ENCODE measurements at regions not wholly inside any gene's neighbourhood (a gene's known extent, or its start where the extent isn't known, plus 50 kb on each side); places are given as distances from the start of the nearest gene placed in this dataset.

- Histone ChIP-seq H3K9ac (ENCODE audit: low read length) (no peak overlapping the region), H4K8ac (ENCODE audit: low read depth, low read length) (no peak overlapping the region), H2BK120ac (ENCODE audit: insufficient read depth, low read length, poor library complexity) (no peak overlapping the region), H4K12ac (ENCODE audit: low read depth, low read length) (no peak overlapping the region), H3K79me1 (ENCODE audit: low read length) (no peaks in the 10 kb centered on the region), H3K4ac (ENCODE audit: low read depth, low read length) (no peak overlapping the region), H3K18ac (ENCODE audit: low read length) (no peak overlapping the region), H2AFZ (ENCODE audit: insufficient read depth, low read length, poor library complexity) (no peak overlapping the region), H2BK5ac (ENCODE audit: low read depth, low read length, poor library complexity) (no peak overlapping the region), H3K4me3 (ENCODE audit: low read depth, low read length) (no peak overlapping the region), H3K79me2 (ENCODE audit: control insufficient read depth, insufficient read depth, low read length, poor library complexity) (no peaks in the 10 kb centered on the region), H3K4me2 (ENCODE audit: low read length) (no peak overlapping the region), H3K23ac (ENCODE audit: low read length) (no peak overlapping the region), H3K14ac (ENCODE audit: low read length) (no peak overlapping the region), H3K27ac (ENCODE audit: low read depth, low read length) (no peak overlapping the region), H3K36me3 (ENCODE audit: control insufficient read depth in 1 of 2, insufficient read depth in 2 of 2, low read length in 2 of 2) (no peaks in the 10 kb centered on the region), H3K4me1 (ENCODE audit: control insufficient read depth in 1 of 2, insufficient read depth in 2 of 2, low read length in 2 of 2) (no peaks in the 10 kb centered on the region), H4K91ac (ENCODE audit: low read depth, low read length) (no peak overlapping the region), H3K9me3 (ENCODE audit: insufficient read depth, low read depth, low read length) (no peaks in the 10 kb centered on the region), H3K27me3 (ENCODE audit: insufficient read depth, low read length) (no peaks in the 10 kb centered on the region), H2AK5ac (ENCODE audit: low read length) (no peak overlapping the region), H2BK12ac (ENCODE audit: low read length) (no peak overlapping the region)
- no peak for DNase-seq
- WGBS (ENCODE audit: extremely low coverage, insufficient coverage, insufficient read length) = no CpG with 5 or more reads among the region's 9 CpGs
Observed at GRCh38 chr2:15790326-15790725, 150.0 kb upstream of the MYCN start.

- Histone ChIP-seq H4K12ac (ENCODE audit: low read depth, low read length) (no peak overlapping the region), H2AK5ac (ENCODE audit: low read length) (no peak overlapping the region), H2BK5ac (ENCODE audit: low read depth, low read length, poor library complexity) (no peak overlapping the region), H2AFZ (ENCODE audit: insufficient read depth, low read length, poor library complexity) (no peak overlapping the region), H3K4me2 (ENCODE audit: low read length) (no peak overlapping the region), H3K36me3 (ENCODE audit: control insufficient read depth in 1 of 2, insufficient read depth in 2 of 2, low read length in 2 of 2) (no peaks in the 10 kb centered on the region), H3K79me2 (ENCODE audit: control insufficient read depth, insufficient read depth, low read length, poor library complexity) (no peaks in the 10 kb centered on the region), H4K8ac (ENCODE audit: low read depth, low read length) (no peak overlapping the region), H3K9ac (ENCODE audit: low read length) (no peak overlapping the region), H3K23ac (ENCODE audit: low read length) (no peak overlapping the region), H3K79me1 (ENCODE audit: low read length) (no peaks in the 10 kb centered on the region), H2BK120ac (ENCODE audit: insufficient read depth, low read length, poor library complexity) (no peak overlapping the region), H3K4ac (ENCODE audit: low read depth, low read length) (no peak overlapping the region), H3K9me3 (ENCODE audit: insufficient read depth, low read depth, low read length) (no peaks in the 10 kb centered on the region), H3K27me3 (ENCODE audit: insufficient read depth, low read length) (no peaks in the 10 kb centered on the region), H2BK12ac (ENCODE audit: low read length) (no peak overlapping the region), H3K27ac (ENCODE audit: low read depth, low read length) (no peak overlapping the region), H3K18ac (ENCODE audit: low read length) (no peak overlapping the region), H3K14ac (ENCODE audit: low read length) (no peak overlapping the region), H4K91ac (ENCODE audit: low read depth, low read length) (no peak overlapping the region), H3K4me3 (ENCODE audit: low read depth, low read length) (no peak overlapping the region), H3K4me1 (ENCODE audit: control insufficient read depth in 1 of 2, insufficient read depth in 2 of 2, low read length in 2 of 2) (no peaks in the 10 kb centered on the region)
- peak in 1 of 2 donors; percentile 40 for DNase-seq
- no CpG with 5 or more reads among the region's 7 CpGs for WGBS (ENCODE audit: extremely low coverage, insufficient coverage, insufficient read length)
Observed at GRCh38 chr2:15790838-15791237, 149.5 kb upstream of the MYCN start.

- H3K4me1 ChIP-seq (ENCODE audit: control insufficient read depth in 1 of 2, insufficient read depth in 2 of 2, low read length in 2 of 2) = no peaks in the 10 kb centered on the region
- H3K79me1 ChIP-seq (ENCODE audit: low read length) = no peaks in the 10 kb centered on the region
- no peak overlapping the region for H4K91ac ChIP-seq (ENCODE audit: low read depth, low read length)
- H2AFZ ChIP-seq (ENCODE audit: insufficient read depth, low read length, poor library complexity) = no peak overlapping the region
- H3K14ac ChIP-seq (ENCODE audit: low read length) = no peak overlapping the region
- H3K18ac ChIP-seq (ENCODE audit: low read length) = no peak overlapping the region
- H3K27ac ChIP-seq (ENCODE audit: low read depth, low read length) = no peak overlapping the region
- H3K36me3 ChIP-seq (ENCODE audit: control insufficient read depth in 1 of 2, insufficient read depth in 2 of 2, low read length in 2 of 2) = no peaks in the 10 kb centered on the region
- H3K4me3 ChIP-seq (ENCODE audit: low read depth, low read length) = no peak overlapping the region
- H3K9ac ChIP-seq (ENCODE audit: low read length) = no peak overlapping the region
- no peaks in the 10 kb centered on the region for H3K27me3 ChIP-seq (ENCODE audit: insufficient read depth, low read length)
- no peaks in the 10 kb centered on the region for H3K79me2 ChIP-seq (ENCODE audit: control insufficient read depth, insufficient read depth, low read length, poor library complexity)
- no peak overlapping the region for H4K12ac ChIP-seq (ENCODE audit: low read depth, low read length)
- no peak overlapping the region for H2AK5ac ChIP-seq (ENCODE audit: low read length)
- no peak overlapping the region for H3K4me2 ChIP-seq (ENCODE audit: low read length)
- no peak overlapping the region for H2BK5ac ChIP-seq (ENCODE audit: low read depth, low read length, poor library complexity)
- H3K23ac ChIP-seq (ENCODE audit: low read length) = no peak overlapping the region
- DNase-seq = no peak
- H3K9me3 ChIP-seq (ENCODE audit: insufficient read depth, low read depth, low read length) = no peaks in the 10 kb centered on the region
- no peak overlapping the region for H4K8ac ChIP-seq (ENCODE audit: low read depth, low read length)
- H3K4ac ChIP-seq (ENCODE audit: low read depth, low read length) = no peak overlapping the region
- no CpG with 5 or more reads among the region's 4 CpGs for WGBS (ENCODE audit: extremely low coverage, insufficient coverage, insufficient read length)
- no peak overlapping the region for H2BK12ac ChIP-seq (ENCODE audit: low read length)
- H2BK120ac ChIP-seq (ENCODE audit: insufficient read depth, low read length, poor library complexity) = no peak overlapping the region
Observed at GRCh38 chr2:15791294-15791693, 149.1 kb upstream of the MYCN start.

- no peak for DNase-seq
- Histone ChIP-seq H3K4me2 (ENCODE audit: low read length) (no peak overlapping the region), H3K79me1 (ENCODE audit: low read length) (no peaks in the 10 kb centered on the region), H2AFZ (ENCODE audit: insufficient read depth, low read length, poor library complexity) (no peak overlapping the region), H2BK12ac (ENCODE audit: low read length) (no peak overlapping the region), H2AK5ac (ENCODE audit: low read length) (no peak overlapping the region), H4K12ac (ENCODE audit: low read depth, low read length) (no peak overlapping the region), H4K91ac (ENCODE audit: low read depth, low read length) (no peak overlapping the region), H3K9me3 (ENCODE audit: insufficient read depth, low read depth, low read length) (no peaks in the 10 kb centered on the region), H3K4me3 (ENCODE audit: low read depth, low read length) (no peak overlapping the region), H3K23ac (ENCODE audit: low read length) (no peak overlapping the region), H3K4me1 (ENCODE audit: control insufficient read depth in 1 of 2, insufficient read depth in 2 of 2, low read length in 2 of 2) (no peaks in the 10 kb centered on the region), H3K27ac (ENCODE audit: low read depth, low read length) (no peak overlapping the region), H3K36me3 (ENCODE audit: control insufficient read depth in 1 of 2, insufficient read depth in 2 of 2, low read length in 2 of 2) (no peaks in the 10 kb centered on the region), H2BK120ac (ENCODE audit: insufficient read depth, low read length, poor library complexity) (no peak overlapping the region), H3K27me3 (ENCODE audit: insufficient read depth, low read length) (no peaks in the 10 kb centered on the region), H3K14ac (ENCODE audit: low read length) (no peak overlapping the region), H3K79me2 (ENCODE audit: control insufficient read depth, insufficient read depth, low read length, poor library complexity) (no peaks in the 10 kb centered on the region), H2BK5ac (ENCODE audit: low read depth, low read length, poor library complexity) (no peak overlapping the region), H3K4ac (ENCODE audit: low read depth, low read length) (no peak overlapping the region), H3K9ac (ENCODE audit: low read length) (no peak overlapping the region), H3K18ac (ENCODE audit: low read length) (no peak overlapping the region), H4K8ac (ENCODE audit: low read depth, low read length) (no peak overlapping the region)
- no CpG with 5 or more reads among the region's 8 CpGs for WGBS (ENCODE audit: extremely low coverage, insufficient coverage, insufficient read length)
Observed at GRCh38 chr2:15792331-15792730, 148.0 kb upstream of the MYCN start.

All from trophoblast cell (in vitro differentiated cells and primary cell).